Esophagus squamous epithelium (tissue), 4 donors: ENCODE measurements at regions not wholly inside any gene's neighbourhood (a gene's known extent, or its start where the extent isn't known, plus 50 kb on each side); places are given as distances from the start of the nearest gene placed in this dataset.

ENCODE experiments used
- POLR2A ChIP-seq, 4 donors: fragments of 450-650 bp; IDR thresholded peaks; one replicate each; pipeline ENCODE4 v1.6.1; 2017; ENCODE audit warnings: antibody characterized with exemption in 4 of 4, mild to moderate bottlenecking in 4 of 4, moderate library complexity in 3 of 4
- TF ChIP-seq, protein P1 (sequence below), 6 experiments: fragments of 450-650 bp in 4 of 6; fragments of 200-600 bp in 2 of 6; sonication (generic) in 2 of 6; IDR thresholded peaks; one replicate each; pipeline ENCODE4 v1.5.1; 2016 to 2019; ENCODE audit warnings: antibody characterized with exemption in 6 of 6, mild to moderate bottlenecking in 4 of 6, moderate library complexity in 4 of 6

DNA sequence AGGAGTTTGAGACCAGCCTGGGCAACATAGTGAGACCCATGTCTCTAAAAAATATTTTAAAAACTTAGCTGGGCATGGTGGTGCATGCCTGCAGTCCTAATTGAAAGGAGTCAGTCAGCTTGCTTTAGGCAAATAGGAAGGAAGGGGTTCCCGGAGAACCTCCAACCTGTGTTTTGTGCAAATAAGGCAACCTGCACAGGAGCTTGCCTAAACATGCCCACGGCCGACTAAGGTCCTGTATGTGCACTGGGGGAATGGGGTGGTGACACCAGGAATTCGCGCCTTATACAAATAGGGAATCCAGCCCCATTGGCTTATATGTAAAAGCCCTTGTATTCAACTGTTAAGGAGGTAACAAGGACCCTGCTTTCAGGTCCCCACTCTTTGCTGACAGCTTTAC, 429.2 kb upstream of the ZP4 start:
- TF ChIP-seq, protein P1, sequence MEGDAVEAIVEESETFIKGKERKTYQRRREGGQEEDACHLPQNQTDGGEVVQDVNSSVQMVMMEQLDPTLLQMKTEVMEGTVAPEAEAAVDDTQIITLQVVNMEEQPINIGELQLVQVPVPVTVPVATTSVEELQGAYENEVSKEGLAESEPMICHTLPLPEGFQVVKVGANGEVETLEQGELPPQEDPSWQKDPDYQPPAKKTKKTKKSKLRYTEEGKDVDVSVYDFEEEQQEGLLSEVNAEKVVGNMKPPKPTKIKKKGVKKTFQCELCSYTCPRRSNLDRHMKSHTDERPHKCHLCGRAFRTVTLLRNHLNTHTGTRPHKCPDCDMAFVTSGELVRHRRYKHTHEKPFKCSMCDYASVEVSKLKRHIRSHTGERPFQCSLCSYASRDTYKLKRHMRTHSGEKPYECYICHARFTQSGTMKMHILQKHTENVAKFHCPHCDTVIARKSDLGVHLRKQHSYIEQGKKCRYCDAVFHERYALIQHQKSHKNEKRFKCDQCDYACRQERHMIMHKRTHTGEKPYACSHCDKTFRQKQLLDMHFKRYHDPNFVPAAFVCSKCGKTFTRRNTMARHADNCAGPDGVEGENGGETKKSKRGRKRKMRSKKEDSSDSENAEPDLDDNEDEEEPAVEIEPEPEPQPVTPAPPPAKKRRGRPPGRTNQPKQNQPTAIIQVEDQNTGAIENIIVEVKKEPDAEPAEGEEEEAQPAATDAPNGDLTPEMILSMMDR (IDR thresholded peaks at IDR 0.05): no peak
- TF ChIP-seq POLR2A (IDR thresholded peaks at IDR 0.05): no peak
